Transverse colon (tissue), 4 donors: ENCODE measurements at regions not wholly inside any gene's neighbourhood (a gene's known extent, or its start where the extent isn't known, plus 50 kb on each side); places are given as distances from the start of the nearest gene placed in this dataset.

ENCODE experiments used
- DNase-seq: peaks from one replicate; pipeline ENCODE4 v3.0.0-alpha.2; 2019
- H3K27ac ChIP-seq, 4 donors: fragments of 200-600 bp; sonication (generic); 2 replicates each; pipeline ENCODE4 v1.5.1; 2016 to 2018; ENCODE audit warnings: inconsistent platforms in 4 of 4
- H3K27me3 ChIP-seq: fragments of 200-600 bp; sonication (generic); 2 replicates; pipeline ENCODE4 v1.5.1; 2017; ENCODE audit warnings: inconsistent platforms
- H3K36me3 ChIP-seq, 4 donors: fragments of 200-600 bp; sonication (generic); 2 replicates each; pipeline ENCODE4 v1.5.1; 2017 to 2019; ENCODE audit warnings: inconsistent platforms in 4 of 4
- H3K4me1 ChIP-seq, 4 donors: fragments of 200-600 bp; sonication (generic); 2 replicates each; pipeline ENCODE4 v1.5.1; 2017 to 2020; ENCODE audit warnings: inconsistent platforms in 4 of 4
- H3K4me3 ChIP-seq, 4 donors: fragments of 200-600 bp; sonication (generic); 1 replicate in 1 of 4; 2 replicates in 3 of 4; pipeline versions ENCODE4 v1.5.1 to v1.6.1; 2017 to 2019; ENCODE audit warnings: inconsistent platforms in 4 of 4
- H3K9me3 ChIP-seq, 2 donors: fragments of 200-600 bp; sonication (generic); 2 replicates each; pipeline ENCODE4 v1.5.1; 2017 to 2019; ENCODE audit warnings: inconsistent platforms in 2 of 2
- EP300 ChIP-seq: sonication (generic); formaldehyde crosslinking; IDR thresholded peaks from one replicate; pipeline ENCODE4 v1.6.1; 2017; ENCODE audit warnings: antibody characterized with exemption, low read depth
- POLR2A ChIP-seq: fragments of 450-650 bp; IDR thresholded peaks from one replicate; pipeline ENCODE4 v1.6.1; 2016; ENCODE audit warnings: antibody characterized with exemption, mild to moderate bottlenecking, moderate library complexity
- POLR2AphosphoS5 ChIP-seq, 3 donors: sonication (generic); formaldehyde crosslinking; IDR thresholded peaks; one replicate each; pipeline ENCODE4 v1.6.1; 2016; ENCODE audit warnings: antibody characterized with exemption in 3 of 3
- WGBS, 2 donors: methylation state at CpG; one replicate each; pipeline ENCODE4 v1.1.5; 2018; ENCODE audit warnings: low coverage in 1 of 2; 5-methylcytosine and 5-hydroxymethylcytosine counted together
- in situ Hi-C, 4 donors: fragments of 200-750 bp; cut with MboI; loops; one replicate each; pipeline versions ENCODE4 v1.15.0 to v1.15.1; 2017; ENCODE audit warnings: low sequenced_read_pairs in 3 of 4, low pct_ligation_motif_present in 1 of 4, low pct_unique_long_range_greater_than_20kb in 1 of 4
- intact Hi-C: fragments of 100-400 bp; cut with DNase I; formaldehyde crosslinking; loops from one replicate; pipeline ENCODE4 v1.15.1; 2023; ENCODE audit warnings: low total_unique reads
- TF ChIP-seq, protein P1 (sequence below), 5 experiments: fragments of 200-600 bp in 3 of 5; fragments of 450-650 bp in 2 of 5; sonication (generic) in 3 of 5; IDR thresholded peaks; 1 replicate in 2 of 5; 2 replicates in 3 of 5; pipeline ENCODE4 v1.5.1; 2016 to 2017; ENCODE audit warnings: antibody characterized with exemption in 5 of 5, inconsistent platforms in 3 of 5, mild to moderate bottlenecking in 2 of 5, moderate library complexity in 1 of 5

- Histone ChIP-seq H3K4me3 (no peak overlapping the region), H3K4me1 (peaks cover 0 to 9% (median 0%) of the 10 kb centered on the region in 4 donors), H3K27ac (no peak overlapping the region), H3K9me3 (no peaks in the 10 kb centered on the region), H3K36me3 (no peaks in the 10 kb centered on the region), H3K27me3 (no peaks in the 10 kb centered on the region)
- TF ChIP-seq EP300 (no peak), POLR2A (no peak), POLR2AphosphoS5 (IDR thresholded peaks at IDR 0.05) (no peak)
- TF ChIP-seq, protein P1, sequence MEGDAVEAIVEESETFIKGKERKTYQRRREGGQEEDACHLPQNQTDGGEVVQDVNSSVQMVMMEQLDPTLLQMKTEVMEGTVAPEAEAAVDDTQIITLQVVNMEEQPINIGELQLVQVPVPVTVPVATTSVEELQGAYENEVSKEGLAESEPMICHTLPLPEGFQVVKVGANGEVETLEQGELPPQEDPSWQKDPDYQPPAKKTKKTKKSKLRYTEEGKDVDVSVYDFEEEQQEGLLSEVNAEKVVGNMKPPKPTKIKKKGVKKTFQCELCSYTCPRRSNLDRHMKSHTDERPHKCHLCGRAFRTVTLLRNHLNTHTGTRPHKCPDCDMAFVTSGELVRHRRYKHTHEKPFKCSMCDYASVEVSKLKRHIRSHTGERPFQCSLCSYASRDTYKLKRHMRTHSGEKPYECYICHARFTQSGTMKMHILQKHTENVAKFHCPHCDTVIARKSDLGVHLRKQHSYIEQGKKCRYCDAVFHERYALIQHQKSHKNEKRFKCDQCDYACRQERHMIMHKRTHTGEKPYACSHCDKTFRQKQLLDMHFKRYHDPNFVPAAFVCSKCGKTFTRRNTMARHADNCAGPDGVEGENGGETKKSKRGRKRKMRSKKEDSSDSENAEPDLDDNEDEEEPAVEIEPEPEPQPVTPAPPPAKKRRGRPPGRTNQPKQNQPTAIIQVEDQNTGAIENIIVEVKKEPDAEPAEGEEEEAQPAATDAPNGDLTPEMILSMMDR (IDR thresholded peaks at IDR 0.05): no peak
- in situ Hi-C loops: no loop called here
- DNase-seq: no peak
- intact Hi-C loops: no loop called here
Observed at GRCh38 chr5:33227247-33227646, 213.5 kb upstream of the TARS1 start.

DNA sequence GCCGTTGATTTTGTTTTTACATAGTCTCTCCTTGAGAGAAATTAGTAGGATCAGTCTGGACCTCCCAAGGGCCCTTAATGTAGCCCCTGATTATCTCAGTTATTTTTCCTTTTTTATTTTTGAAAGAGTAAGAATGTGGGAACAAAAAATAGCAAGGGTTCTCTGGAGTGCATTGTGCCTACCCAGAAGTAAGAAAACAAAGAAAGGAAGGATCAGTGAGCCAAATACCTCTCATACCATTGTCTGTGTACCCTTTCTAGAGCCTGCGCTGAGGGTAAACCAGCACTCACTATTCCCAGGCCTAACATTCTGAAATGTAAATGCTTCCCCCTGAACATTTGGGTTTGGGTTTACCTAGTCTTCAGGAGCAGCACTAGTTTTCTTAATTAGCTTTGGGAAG is 213.0 kb upstream of the TARS1 start:
- intact Hi-C loops: no loop called here
- WGBS, 2 donors: 75 to 78% methylated on average over 2 of the region's 2 CpGs
- no peak overlapping the region for H3K4me3 ChIP-seq
- in situ Hi-C loops: no loop called here
- TF ChIP-seq EP300: no peak
- no peak for TF ChIP-seq POLR2A
- TF ChIP-seq, protein P1 (IDR thresholded peaks at IDR 0.05): no peak
- no peak for TF ChIP-seq POLR2AphosphoS5 (IDR thresholded peaks at IDR 0.05)
- peaks cover 0 to 13% (median 0%) of the 10 kb centered on the region in 4 donors for H3K4me1 ChIP-seq
- H3K36me3 ChIP-seq: no peaks in the 10 kb centered on the region
- no peaks in the 10 kb centered on the region for H3K27me3 ChIP-seq
- DNase-seq: no peak
- peak overlapping the region in 1 of 4 donors; percentile 28 for H3K27ac ChIP-seq
- no peaks in the 10 kb centered on the region for H3K9me3 ChIP-seq

- Histone ChIP-seq H3K9me3 (no peaks in the 10 kb centered on the region), H3K36me3 (no peaks in the 10 kb centered on the region), H3K27me3 (no peaks in the 10 kb centered on the region), H3K4me1 (peaks cover 0 to 13% (median 0%) of the 10 kb centered on the region in 4 donors), H3K27ac (peak overlapping the region in 1 of 4 donors; percentile 28), H3K4me3 (no peak overlapping the region)
- 48 to 59% methylated on average over 3 of the region's 3 CpGs for WGBS, 2 donors
- TF ChIP-seq EP300 (no peak), POLR2AphosphoS5 (IDR thresholded peaks at IDR 0.05) (no peak), POLR2A (no peak)
- TF ChIP-seq, protein P1 (IDR thresholded peaks at IDR 0.05): no peak
- intact Hi-C loops: no loop called here
- in situ Hi-C loops: no loop called here
- DNase-seq: no peak
Observed at GRCh38 chr5:33228149-33228548, 212.6 kb upstream of the TARS1 start.

- TF ChIP-seq POLR2AphosphoS5 (IDR thresholded peaks at IDR 0.05): no peak
- no peak for TF ChIP-seq EP300
- TF ChIP-seq POLR2A: no peak
- TF ChIP-seq, protein P1 (IDR thresholded peaks at IDR 0.05): no peak
- intact Hi-C loops (no loop called here), in situ Hi-C loops (no loop called here)
- Histone ChIP-seq H3K36me3 (no peaks in the 10 kb centered on the region), H3K27ac (no peak overlapping the region), H3K4me3 (no peak overlapping the region), H3K9me3 (no peaks in the 10 kb centered on the region), H3K4me1 (peaks cover 0 to 17% (median 0%) of the 10 kb centered on the region in 4 donors), H3K27me3 (no peaks in the 10 kb centered on the region)
- WGBS, 2 donors: 54 to 77% methylated on average over 9 of the region's 9 CpGs
- no peak for DNase-seq
Observed at GRCh38 chr5:33229216-33229615, 211.5 kb upstream of the TARS1 start.
